ENCODE measurements at regions not wholly inside any gene's neighbourhood (a gene's known extent, or its start where the extent isn't known, plus 50 kb on each side); places are given as distances from the start of the nearest gene placed in this dataset.
"Not testable (repeated sequence)": the region's sequence is repeated elsewhere in the genome, so short reads cannot be mapped to it uniquely, and the experiment has no call there.

GRCh38 chr10:78443900-78444571 lies 410.4 kb downstream of the RPS24 start:
- DNase-seq (ENCODE audit: low read depth in 4 of 4, low spot score in 3 of 4): no peak

DNA sequence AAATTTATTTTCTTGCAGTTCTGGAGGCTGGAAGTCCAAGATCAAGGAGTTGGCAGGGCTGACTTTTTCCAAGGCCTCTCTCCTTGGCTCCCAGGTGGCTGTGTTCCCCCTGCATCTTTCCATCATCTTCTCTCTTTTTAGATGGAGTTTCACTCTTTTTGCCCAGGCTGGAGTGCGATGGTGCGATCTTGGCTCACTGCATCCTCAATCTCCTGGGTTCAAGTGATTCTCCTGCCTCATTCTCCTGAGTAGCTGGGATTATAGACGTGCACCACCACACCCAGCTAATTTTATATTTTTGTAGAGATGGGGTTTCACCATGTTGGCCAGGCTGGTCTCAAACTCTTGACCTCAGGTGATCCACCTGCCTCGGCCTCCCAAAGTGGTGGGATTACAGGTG lies 411.1 kb downstream of the RPS24 start:
- DNase-seq (ENCODE audit: low read depth in 4 of 4, low spot score in 3 of 4): not testable (repeated sequence)

- no peak for DNase-seq (ENCODE audit: low read depth in 4 of 4, low spot score in 3 of 4)
These were observed 411.6 kb downstream of the RPS24 start for GRCh38 chr10:78445308-78445707.

- no peak for DNase-seq (ENCODE audit: low read depth in 4 of 4, low spot score in 3 of 4)
These were observed 414.8 kb downstream of the RPS24 start for GRCh38 chr10:78448470-78448869.

- no peak for DNase-seq (ENCODE audit: low read depth in 4 of 4, low spot score in 3 of 4)
These were observed 415.3 kb downstream of the RPS24 start for GRCh38 chr10:78448994-78449418.

GRCh38 chr10:78449554-78449953 lies 415.9 kb downstream of the RPS24 start:
- DNase-seq (ENCODE audit: low read depth in 4 of 4, low spot score in 3 of 4): no peak

GRCh38 chr10:78450239-78450638 lies 416.6 kb downstream of the RPS24 start:
- DNase-seq (ENCODE audit: low read depth in 4 of 4, low spot score in 3 of 4): no peak

DNA sequence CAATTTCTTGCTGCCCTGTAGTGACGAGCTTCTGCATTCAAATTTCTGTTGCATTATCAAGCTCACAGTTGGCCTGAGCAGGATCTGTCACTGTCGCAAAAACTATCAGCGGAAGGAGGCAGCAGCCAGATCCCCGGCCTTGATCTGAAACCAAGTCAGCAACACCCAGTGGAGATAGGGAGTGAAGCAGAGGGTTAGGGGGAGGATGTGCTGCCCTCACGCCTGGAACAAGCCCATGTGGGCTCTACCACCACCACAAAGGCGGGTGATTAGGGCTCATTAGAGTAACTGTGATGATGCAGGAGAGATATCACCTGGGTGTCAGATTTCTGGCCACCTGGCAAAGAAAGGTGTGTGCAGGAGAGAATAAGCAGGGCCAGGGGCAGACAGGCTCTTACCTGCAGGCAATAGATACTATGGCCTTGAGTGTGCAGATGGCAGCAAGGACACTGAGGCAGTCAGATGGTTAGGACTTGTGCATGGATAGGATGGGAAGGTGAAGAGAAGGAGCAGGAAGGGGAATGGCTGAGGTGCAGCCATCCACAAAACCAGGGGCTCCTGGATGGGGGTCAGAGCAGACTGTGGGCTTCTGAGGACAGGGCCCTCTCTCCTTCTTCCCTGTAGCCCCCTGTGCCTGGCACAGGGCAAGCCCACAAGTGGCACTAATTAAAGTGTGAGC lies 417.3 kb downstream of the RPS24 start:
- no peak for DNase-seq (ENCODE audit: low read depth in 4 of 4, low spot score in 3 of 4)

GRCh38 chr10:78451592-78451991 lies 417.9 kb downstream of the RPS24 start:
- no peak for DNase-seq (ENCODE audit: low read depth in 4 of 4, low spot score in 3 of 4)

- no peak for DNase-seq (ENCODE audit: low read depth in 4 of 4, low spot score in 3 of 4)
These were observed 420.5 kb downstream of the RPS24 start for GRCh38 chr10:78454123-78454645.

DNA sequence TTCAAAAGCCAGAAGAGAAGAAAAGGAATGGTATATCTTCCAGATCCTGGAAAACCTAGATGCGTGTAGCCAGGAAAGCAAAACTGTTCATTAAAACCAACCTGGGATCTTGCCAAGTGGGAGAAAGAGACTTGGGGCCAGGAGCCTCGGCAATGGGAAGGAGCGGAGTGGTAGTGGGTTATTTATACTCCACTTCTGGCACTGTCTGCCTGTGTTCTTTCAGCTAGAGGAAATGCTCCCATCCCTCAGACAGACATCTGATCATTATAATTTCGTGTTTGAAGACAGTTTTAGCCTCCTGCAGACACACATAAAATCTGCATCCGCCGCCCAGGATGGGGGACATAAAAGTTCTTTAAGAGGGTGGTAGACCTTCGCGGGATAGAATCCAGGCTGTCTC lies 421.6 kb downstream of the RPS24 start:
- DNase-seq (ENCODE audit: low read depth in 4 of 4, low spot score in 3 of 4): no peak

GRCh38 chr10:78455811-78456210 lies 422.1 kb downstream of the RPS24 start:
- DNase-seq (ENCODE audit: low read depth in 4 of 4, low spot score in 3 of 4): no peak

- DNase-seq (ENCODE audit: low read depth in 4 of 4, low spot score in 3 of 4): no peak
These were observed 423.2 kb downstream of the RPS24 start for GRCh38 chr10:78456649-78457400.

DNA sequence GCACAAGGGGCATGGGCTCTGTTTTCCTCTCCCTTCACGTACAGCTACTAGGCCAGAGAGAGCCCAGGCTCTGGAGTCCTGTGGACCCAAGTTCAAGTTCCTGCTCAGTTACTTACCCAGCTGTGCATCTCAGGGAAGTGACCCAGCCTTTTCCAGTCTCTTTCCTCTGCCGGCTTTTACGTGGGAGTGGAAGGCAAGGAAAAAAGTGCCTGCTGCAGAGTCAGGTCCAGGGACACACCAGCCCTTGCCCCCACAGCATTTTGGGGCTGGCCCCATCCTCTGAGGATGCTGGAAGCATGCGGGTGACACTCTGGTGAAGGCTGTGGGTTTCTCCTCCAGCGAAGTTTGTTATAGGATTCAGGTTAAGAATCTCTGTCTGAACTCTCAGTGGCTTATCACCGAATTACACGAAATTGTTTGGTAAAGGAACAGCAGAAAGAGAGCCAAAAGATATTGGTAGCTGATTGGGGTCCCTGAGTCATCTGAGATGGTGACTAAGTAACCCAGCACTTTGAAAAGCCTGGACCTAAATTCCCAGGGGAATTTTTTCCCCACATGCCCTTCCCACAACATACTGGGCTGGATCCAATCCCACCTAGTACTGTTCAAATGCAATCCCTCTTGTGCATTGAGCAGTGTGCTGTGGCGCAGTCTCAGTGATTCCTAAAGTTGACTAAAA lies 424.3 kb downstream of the RPS24 start:
- DNase-seq (ENCODE audit: low read depth in 4 of 4, low spot score in 3 of 4): no peak

- DNase-seq (ENCODE audit: low read depth in 4 of 4, low spot score in 3 of 4): no peak
These were observed 425.4 kb downstream of the RPS24 start for GRCh38 chr10:78458983-78459638.

DNA sequence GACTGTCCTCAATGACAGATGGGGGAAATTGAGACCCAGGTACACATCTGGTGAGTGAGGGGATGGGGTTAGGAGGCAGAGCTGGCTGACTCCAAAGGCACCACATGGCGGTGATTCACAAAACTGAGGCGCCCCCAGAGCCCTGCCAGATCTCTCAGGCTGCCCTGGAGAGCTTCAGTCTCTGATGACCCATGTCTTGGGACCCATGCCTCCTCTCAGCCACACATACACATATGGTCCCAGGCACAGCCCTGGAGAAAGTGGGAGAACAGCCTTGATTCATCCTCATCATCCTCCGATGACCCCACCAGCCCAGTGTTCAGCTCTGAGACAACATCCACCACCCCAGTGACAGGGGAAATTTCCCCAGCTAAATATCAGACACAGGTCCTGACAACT lies 426.0 kb downstream of the RPS24 start:
- DNase-seq (ENCODE audit: low read depth in 4 of 4, low spot score in 3 of 4): no peak

DNA sequence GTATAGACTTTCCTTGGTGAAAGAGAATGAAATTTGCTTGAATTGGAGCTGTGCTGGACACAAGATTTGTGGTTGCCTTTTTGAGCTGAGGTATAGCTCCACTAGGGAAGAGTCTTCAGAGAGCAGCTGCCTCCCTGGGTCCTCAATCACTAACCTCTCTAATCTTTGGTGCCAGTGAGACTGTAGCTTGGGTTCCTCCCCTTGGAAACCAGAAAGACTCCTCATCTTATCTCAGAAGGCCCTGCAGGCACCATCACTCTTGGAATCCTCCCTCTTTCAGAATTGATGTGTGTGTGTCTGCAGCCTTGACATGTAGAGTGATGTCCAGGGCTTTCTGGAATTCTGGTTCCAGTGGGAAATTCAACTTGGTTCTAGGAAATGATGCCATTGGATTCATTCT lies 426.5 kb downstream of the RPS24 start:
- no peak for DNase-seq (ENCODE audit: low read depth in 4 of 4, low spot score in 3 of 4)

- no peak for DNase-seq (ENCODE audit: low read depth in 4 of 4, low spot score in 3 of 4)
These were observed 427.7 kb downstream of the RPS24 start for GRCh38 chr10:78461333-78461732.

GRCh38 chr10:78462176-78462575 lies 428.5 kb downstream of the RPS24 start:
- DNase-seq (ENCODE audit: low read depth in 4 of 4, low spot score in 3 of 4): no peak

- no peak for DNase-seq (ENCODE audit: low read depth in 4 of 4, low spot score in 3 of 4)
These were observed 429.1 kb downstream of the RPS24 start for GRCh38 chr10:78462726-78463228.

Measured in left renal pelvis (tissue), 4 donors.